ENCODE measurements at regions not wholly inside any gene's neighbourhood (a gene's known extent, or its start where the extent isn't known, plus 50 kb on each side); places are given as distances from the start of the nearest gene placed in this dataset.
A peak's percentile ranks its signal among the peaks of the same experiment; 100 is the strongest.

DNA sequence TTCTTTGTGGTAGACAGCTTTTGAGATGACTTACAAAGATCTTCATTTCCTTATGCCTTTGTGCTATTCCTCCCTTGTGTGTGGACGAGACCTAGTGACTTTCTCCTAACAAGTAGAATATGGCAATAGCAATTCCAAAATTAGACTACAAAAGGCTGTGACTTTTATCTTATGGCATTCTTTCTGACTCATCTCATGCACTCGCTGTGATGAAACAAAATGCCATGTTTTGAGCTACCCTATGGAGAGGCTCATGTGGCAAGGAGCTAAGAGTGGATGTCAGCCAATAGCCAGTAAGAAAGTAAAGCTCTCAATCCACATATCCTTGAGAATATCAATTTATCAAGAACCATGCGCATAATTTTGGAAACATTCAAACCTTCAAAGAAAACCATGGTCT is 380.5 kb upstream of the SMC2 start:
- TF ChIP-seq, protein P1, sequence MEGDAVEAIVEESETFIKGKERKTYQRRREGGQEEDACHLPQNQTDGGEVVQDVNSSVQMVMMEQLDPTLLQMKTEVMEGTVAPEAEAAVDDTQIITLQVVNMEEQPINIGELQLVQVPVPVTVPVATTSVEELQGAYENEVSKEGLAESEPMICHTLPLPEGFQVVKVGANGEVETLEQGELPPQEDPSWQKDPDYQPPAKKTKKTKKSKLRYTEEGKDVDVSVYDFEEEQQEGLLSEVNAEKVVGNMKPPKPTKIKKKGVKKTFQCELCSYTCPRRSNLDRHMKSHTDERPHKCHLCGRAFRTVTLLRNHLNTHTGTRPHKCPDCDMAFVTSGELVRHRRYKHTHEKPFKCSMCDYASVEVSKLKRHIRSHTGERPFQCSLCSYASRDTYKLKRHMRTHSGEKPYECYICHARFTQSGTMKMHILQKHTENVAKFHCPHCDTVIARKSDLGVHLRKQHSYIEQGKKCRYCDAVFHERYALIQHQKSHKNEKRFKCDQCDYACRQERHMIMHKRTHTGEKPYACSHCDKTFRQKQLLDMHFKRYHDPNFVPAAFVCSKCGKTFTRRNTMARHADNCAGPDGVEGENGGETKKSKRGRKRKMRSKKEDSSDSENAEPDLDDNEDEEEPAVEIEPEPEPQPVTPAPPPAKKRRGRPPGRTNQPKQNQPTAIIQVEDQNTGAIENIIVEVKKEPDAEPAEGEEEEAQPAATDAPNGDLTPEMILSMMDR (conservative IDR thresholded peaks at IDR 0.05; ENCODE audit: low read depth, low read length): no peak
- no peak overlapping the region for H3K4me3 ChIP-seq (ENCODE audit: low read length)
- DNase-seq (ENCODE audit: low read depth): no peak

DNA sequence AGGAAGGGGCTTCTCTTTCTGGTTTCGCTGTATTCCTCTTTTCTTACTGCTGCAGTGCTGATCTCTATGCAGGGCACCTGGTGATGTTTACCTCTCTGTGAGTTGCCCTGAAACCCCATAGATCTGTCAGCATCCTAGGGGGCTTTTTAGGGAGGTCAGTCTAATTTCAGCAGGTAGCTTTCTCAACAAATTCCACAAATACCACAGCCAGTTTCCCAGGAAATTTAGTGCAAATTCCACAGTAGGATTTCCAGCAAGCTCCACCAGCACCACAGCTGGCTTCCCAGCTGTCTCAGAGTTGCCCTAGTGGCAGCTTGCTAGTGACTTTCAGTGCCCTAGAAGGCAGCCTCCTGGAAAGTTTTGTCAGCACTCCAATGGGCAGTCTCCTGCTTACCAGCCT is 379.1 kb upstream of the SMC2 start:
- DNase-seq (ENCODE audit: low read depth): no peak
- H3K4me3 ChIP-seq (ENCODE audit: low read length): no peak overlapping the region
- TF ChIP-seq, protein P1 (conservative IDR thresholded peaks at IDR 0.05; ENCODE audit: low read depth, low read length): peak; percentile 6

DNA sequence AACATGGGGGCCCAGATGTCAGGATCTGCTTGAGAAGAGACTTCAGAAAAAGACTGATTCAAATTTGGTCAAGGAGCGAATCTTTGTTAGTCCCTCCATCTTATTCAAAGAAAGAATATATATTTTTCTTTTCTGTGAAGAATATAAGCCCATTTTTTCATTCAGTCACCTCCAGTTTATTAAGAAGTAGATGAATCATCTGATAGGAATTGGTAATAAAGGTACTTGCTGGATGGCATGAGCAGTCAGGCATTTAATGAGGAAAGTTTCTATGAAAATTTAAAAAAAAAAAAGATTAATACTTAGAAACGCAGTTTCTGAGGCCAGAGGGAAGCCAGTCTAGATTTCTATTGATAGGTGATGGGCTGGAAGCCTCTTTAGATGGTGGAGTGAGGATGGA is 373.1 kb upstream of the SMC2 start:
- no peak for DNase-seq (ENCODE audit: low read depth)
- TF ChIP-seq, protein P1 (conservative IDR thresholded peaks at IDR 0.05; ENCODE audit: low read depth, low read length): no peak
- H3K4me3 ChIP-seq (ENCODE audit: low read length): no peak overlapping the region

DNA sequence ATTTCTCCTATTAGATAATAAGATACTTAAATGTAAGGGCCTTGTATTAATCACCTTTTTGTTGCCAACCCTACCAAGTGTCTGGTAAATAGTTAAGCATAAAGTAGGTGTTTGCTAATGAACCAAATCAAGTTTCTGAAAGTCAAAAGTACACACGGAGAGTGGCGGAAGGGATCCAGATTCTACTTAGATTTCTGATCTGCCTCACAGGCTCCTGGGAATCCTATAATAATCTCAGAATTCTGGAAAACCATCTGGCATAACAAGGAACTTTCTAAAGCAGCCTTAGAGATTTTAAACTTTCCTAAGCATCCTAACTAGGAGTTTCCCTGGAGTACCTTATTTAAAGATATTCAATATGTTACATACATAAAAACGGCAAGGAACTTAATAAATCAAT is 363.2 kb upstream of the SMC2 start:
- TF ChIP-seq, protein P1 (conservative IDR thresholded peaks at IDR 0.05; ENCODE audit: low read depth, low read length): no peak
- no peak for DNase-seq (ENCODE audit: low read depth)
- H3K4me3 ChIP-seq (ENCODE audit: low read length): no peak overlapping the region

DNA sequence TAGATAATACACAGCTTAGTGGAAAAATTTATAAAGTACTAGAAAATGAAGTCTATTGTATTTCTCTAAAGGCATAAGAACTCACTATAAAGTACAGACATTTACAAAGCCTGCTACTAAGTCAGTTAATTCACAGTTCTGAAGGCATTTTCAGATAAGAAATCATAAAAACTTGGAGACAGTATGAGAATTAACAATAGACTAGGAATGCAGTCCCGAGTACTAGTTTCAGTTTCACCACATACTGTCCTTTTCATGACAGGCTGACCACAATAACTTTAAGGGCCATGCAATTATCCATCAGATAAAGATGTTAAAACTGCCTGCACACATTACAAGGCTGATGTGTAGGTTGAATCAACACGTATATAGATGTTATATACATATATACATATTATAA is 362.6 kb upstream of the SMC2 start:
- H3K4me3 ChIP-seq (ENCODE audit: low read length): no peak overlapping the region
- no peak for DNase-seq (ENCODE audit: low read depth)
- TF ChIP-seq, protein P1 (conservative IDR thresholded peaks at IDR 0.05; ENCODE audit: low read depth, low read length): no peak

DNA sequence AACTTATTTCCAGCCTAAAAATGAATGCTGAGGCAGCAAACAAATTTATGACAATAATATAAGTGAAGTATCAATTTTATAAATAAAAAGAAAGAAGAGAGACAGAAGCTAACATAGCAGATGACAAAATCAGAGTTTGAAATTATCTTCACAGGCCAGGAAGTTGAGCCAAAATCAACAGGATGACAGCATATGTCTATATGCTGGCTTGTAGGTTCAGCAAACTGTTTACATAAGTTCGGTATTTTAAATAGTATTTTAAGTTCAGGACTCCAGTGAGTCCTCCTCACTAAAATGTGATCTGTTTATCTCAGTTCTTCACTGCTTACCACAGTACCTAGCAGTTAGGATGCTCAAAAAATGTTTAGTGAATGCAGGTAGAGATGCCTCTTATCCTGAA is 359.6 kb upstream of the SMC2 start:
- TF ChIP-seq, protein P1 (conservative IDR thresholded peaks at IDR 0.05; ENCODE audit: low read depth, low read length): no peak
- no peak for DNase-seq (ENCODE audit: low read depth)
- no peak overlapping the region for H3K4me3 ChIP-seq (ENCODE audit: low read length)

DNA sequence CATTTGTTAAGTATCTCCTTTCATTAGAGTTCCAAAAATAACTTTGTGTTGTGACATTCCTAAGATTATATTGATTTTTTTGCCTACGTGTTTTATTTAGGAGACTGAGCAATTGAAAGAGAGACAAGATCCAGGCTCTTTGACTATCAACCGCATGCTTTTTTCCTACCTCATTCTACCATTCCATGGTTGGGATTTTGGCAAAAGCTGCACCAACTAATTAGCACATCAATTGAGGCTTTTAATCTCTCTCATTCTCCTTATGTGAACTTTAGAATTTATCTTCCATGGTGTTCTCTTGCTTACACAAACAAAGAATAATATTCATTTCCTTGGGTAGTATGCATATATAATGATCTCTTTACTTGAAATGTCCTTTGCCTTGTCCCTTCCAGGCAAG is 338.7 kb upstream of the SMC2 start:
- TF ChIP-seq, protein P1 (conservative IDR thresholded peaks at IDR 0.05; ENCODE audit: low read depth, low read length): no peak
- no peak overlapping the region for H3K4me3 ChIP-seq (ENCODE audit: low read length)
- no peak for DNase-seq (ENCODE audit: low read depth)

Data from retinal pigment epithelial cell (primary cell).